ENCODE measurements at regions not wholly inside any gene's neighbourhood (a gene's known extent, or its start where the extent isn't known, plus 50 kb on each side); places are given as distances from the start of the nearest gene placed in this dataset.

DNA sequence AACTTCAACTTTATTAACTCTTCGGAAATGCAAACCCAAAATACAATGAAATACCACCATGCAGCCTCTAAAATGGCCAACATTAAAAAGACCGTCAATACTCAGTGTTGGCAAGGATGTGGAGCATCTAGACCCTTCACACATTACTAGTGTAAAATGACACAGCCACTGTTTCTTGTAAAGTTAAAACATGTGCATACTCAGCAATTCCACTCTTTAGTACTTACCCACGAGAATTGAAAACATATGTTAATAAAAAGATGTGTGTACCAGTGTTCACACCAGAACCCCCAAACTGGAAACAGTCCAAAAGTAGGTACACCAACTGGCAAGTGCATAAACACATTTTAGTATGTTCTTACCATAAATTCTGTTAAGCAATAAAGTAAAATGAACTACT lies 294.7 kb downstream of the PLK2 start:
- TF ChIP-seq EP300 (IDR thresholded peaks at IDR 0.05) (no peak), POLR2A (IDR thresholded peaks at IDR 0.05) (no peak), POLR2AphosphoS5 (IDR thresholded peaks at IDR 0.05) (no peak)
- TF ChIP-seq, protein P1, sequence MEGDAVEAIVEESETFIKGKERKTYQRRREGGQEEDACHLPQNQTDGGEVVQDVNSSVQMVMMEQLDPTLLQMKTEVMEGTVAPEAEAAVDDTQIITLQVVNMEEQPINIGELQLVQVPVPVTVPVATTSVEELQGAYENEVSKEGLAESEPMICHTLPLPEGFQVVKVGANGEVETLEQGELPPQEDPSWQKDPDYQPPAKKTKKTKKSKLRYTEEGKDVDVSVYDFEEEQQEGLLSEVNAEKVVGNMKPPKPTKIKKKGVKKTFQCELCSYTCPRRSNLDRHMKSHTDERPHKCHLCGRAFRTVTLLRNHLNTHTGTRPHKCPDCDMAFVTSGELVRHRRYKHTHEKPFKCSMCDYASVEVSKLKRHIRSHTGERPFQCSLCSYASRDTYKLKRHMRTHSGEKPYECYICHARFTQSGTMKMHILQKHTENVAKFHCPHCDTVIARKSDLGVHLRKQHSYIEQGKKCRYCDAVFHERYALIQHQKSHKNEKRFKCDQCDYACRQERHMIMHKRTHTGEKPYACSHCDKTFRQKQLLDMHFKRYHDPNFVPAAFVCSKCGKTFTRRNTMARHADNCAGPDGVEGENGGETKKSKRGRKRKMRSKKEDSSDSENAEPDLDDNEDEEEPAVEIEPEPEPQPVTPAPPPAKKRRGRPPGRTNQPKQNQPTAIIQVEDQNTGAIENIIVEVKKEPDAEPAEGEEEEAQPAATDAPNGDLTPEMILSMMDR (IDR thresholded peaks at IDR 0.05) = no peak
